WTC11 (cell line): ENCODE measurements at regions not wholly inside any gene's neighbourhood (a gene's known extent, or its start where the extent isn't known, plus 50 kb on each side); places are given as distances from the start of the nearest gene placed in this dataset.

Source experiments
- ATAC-seq: fragments of 200-7000 bp; cut with Tn5 transposase; 2 replicates; pipeline ENCODE4 v1.10.0; 2021; ENCODE audit warnings: mild to moderate bottlenecking, moderate library complexity
- CTCF ChIA-PET: fragments of 300-600 bp; sonication (Branson Sonifier 250); formaldehyde crosslinking; loops from one replicate; lab custom pipeline; 2021; ENCODE audit warnings: antibody characterized with exemption; lab: Charles Lee
- POLR2A ChIA-PET: fragments of 350-600 bp; sonication (Branson Sonifier 250); formaldehyde crosslinking; loops from one replicate; lab custom pipeline; 2021; ENCODE audit warnings: antibody characterized with exemption; lab: Charles Lee
- DNase-seq: peaks from one replicate; pipeline ENCODE4 v3.0.0; 2021; ENCODE audit warnings: low spot score
- H3K27ac Mint-ChIP-seq: 2 replicates; pipeline ENCODE4 v1.8.0; 2021; ENCODE audit warnings: mixed read lengths
- H3K27me3 Mint-ChIP-seq: 2 replicates; pipeline ENCODE4 v1.8.0; 2021; ENCODE audit warnings: low read depth, mild to moderate bottlenecking, moderate library complexity, mixed read lengths
- H3K36me3 Mint-ChIP-seq: 2 replicates; pipeline ENCODE4 v1.8.0; 2021; ENCODE audit warnings: mixed read lengths
- H3K4me1 Mint-ChIP-seq: 2 replicates; pipeline ENCODE4 v1.8.0; 2022; ENCODE audit warnings: mixed read lengths
- H3K4me3 Mint-ChIP-seq: 2 replicates; pipeline ENCODE4 v1.8.0; 2021; ENCODE audit warnings: mild to moderate bottlenecking, moderate library complexity, mixed read lengths
- H3K9me3 Mint-ChIP-seq: 2 replicates; pipeline ENCODE4 v1.8.0; 2021; ENCODE audit warnings: mixed read lengths
- ATF1 ChIP-seq: sonication (generic); formaldehyde crosslinking; IDR thresholded peaks from 2 replicates; pipeline ENCODE4 v1.8.1; 2023; ENCODE audit warnings: mild to moderate bottlenecking, moderate library complexity, missing genetic modification reagents
- ELF4 ChIP-seq: sonication (generic); formaldehyde crosslinking; IDR thresholded peaks from 2 replicates; pipeline ENCODE4 v1.8.1; 2022; ENCODE audit warnings: low read depth, mild to moderate bottlenecking, moderate library complexity, missing genetic modification reagents
- FOXP1 ChIP-seq: sonication (generic); formaldehyde crosslinking; IDR thresholded peaks from 2 replicates; pipeline ENCODE4 v1.8.0; 2022; ENCODE audit warnings: missing genetic modification reagents, mild to moderate bottlenecking, moderate library complexity, borderline replicate concordance
- GABPB1 ChIP-seq: sonication (generic); formaldehyde crosslinking; IDR thresholded peaks from 2 replicates; pipeline ENCODE4 v1.8.1; 2023; ENCODE audit warnings: mild to moderate bottlenecking, missing genetic modification reagents
- IRF2 ChIP-seq: sonication (generic); formaldehyde crosslinking; IDR thresholded peaks from 2 replicates; pipeline ENCODE4 v1.8.0; 2022; ENCODE audit warnings: low read depth, missing genetic modification reagents, borderline replicate concordance
- JAZF1 ChIP-seq: fragments of 250-450 bp; sonication (Bioruptor Pico); IDR thresholded peaks from 2 replicates; pipeline ENCODE4 v1.9.0; 2021; ENCODE audit warnings: moderate library complexity, mild to moderate bottlenecking, inconsistent platforms
- JUN ChIP-seq: sonication (generic); formaldehyde crosslinking; IDR thresholded peaks from 2 replicates; pipeline ENCODE4 v1.8.0; 2023; ENCODE audit warnings: mild to moderate bottlenecking, missing genetic modification reagents
- NR2C2 ChIP-seq: sonication (generic); formaldehyde crosslinking; IDR thresholded peaks from 2 replicates; pipeline ENCODE4 v1.8.0; 2022; ENCODE audit warnings: mild to moderate bottlenecking, missing genetic modification reagents
- RORB ChIP-seq: fragments of 250-450 bp; sonication (Bioruptor Pico); IDR thresholded peaks from 2 replicates; pipeline ENCODE4 v1.9.0; 2021; ENCODE audit warnings: mild to moderate bottlenecking
- SMAD4 ChIP-seq: sonication (generic); formaldehyde crosslinking; IDR thresholded peaks from 2 replicates; pipeline ENCODE4 v1.8.0; 2022; ENCODE audit warnings: mild to moderate bottlenecking, missing genetic modification reagents
- SP1 ChIP-seq: sonication (generic); formaldehyde crosslinking; conservative IDR thresholded peaks from 2 replicates; pipeline ENCODE4 v1.8.1; 2022; ENCODE audit warnings: missing genetic modification reagents
- TEAD4 ChIP-seq: sonication (generic); formaldehyde crosslinking; IDR thresholded peaks from 2 replicates; pipeline ENCODE4 v1.8.0; 2022; ENCODE audit warnings: mild to moderate bottlenecking, missing genetic modification reagents
- ZNF121 ChIP-seq: sonication (generic); formaldehyde crosslinking; IDR thresholded peaks from 2 replicates; pipeline ENCODE4 v1.8.0; 2023; ENCODE audit warnings: missing genetic modification reagents
- ZNF416 ChIP-seq: fragments of 250-450 bp; sonication (Bioruptor Pico); IDR thresholded peaks from 2 replicates; pipeline ENCODE4 v1.9.0; 2021; ENCODE audit warnings: mild to moderate bottlenecking, inconsistent platforms
- ZNF423 ChIP-seq: fragments of 250-450 bp; sonication (Bioruptor Pico); IDR thresholded peaks from 2 replicates; pipeline ENCODE4 v2.1.2; 2022; ENCODE audit warnings: mild to moderate bottlenecking, moderate library complexity
- ZNF671 ChIP-seq: fragments of 250-450 bp; sonication (Bioruptor Pico); IDR thresholded peaks from 2 replicates; pipeline ENCODE4 v1.8.0; 2021; ENCODE audit warnings: mild to moderate bottlenecking
- TF ChIP-seq, protein P1 (sequence below): sonication (generic); formaldehyde crosslinking; IDR thresholded peaks from 2 replicates; pipeline ENCODE4 v1.8.1; 2022; ENCODE audit warnings: mild to moderate bottlenecking, missing genetic modification reagents, moderate library complexity, borderline replicate concordance
- TF ChIP-seq, protein P2 (sequence below): sonication (generic); formaldehyde crosslinking; IDR thresholded peaks from 2 replicates; pipeline ENCODE4 v1.8.1; 2023; ENCODE audit warnings: mild to moderate bottlenecking, missing genetic modification reagents, moderate library complexity
- TF ChIP-seq, protein P3 (sequence below): fragments of 250-450 bp; sonication (Bioruptor Pico); IDR thresholded peaks from 2 replicates; pipeline ENCODE4 v1.9.0; 2021; ENCODE audit warnings: mild to moderate bottlenecking, borderline replicate concordance
- TF ChIP-seq, protein P4 (sequence below): sonication (generic); formaldehyde crosslinking; IDR thresholded peaks from 2 replicates; pipeline ENCODE4 v1.8.1; 2022; ENCODE audit warnings: missing genetic modification reagents, borderline replicate concordance
- TF ChIP-seq, protein P5 (sequence below): sonication (generic); formaldehyde crosslinking; IDR thresholded peaks from 2 replicates; pipeline ENCODE4 v1.8.0; 2023; ENCODE audit warnings: missing genetic modification reagents
- TF ChIP-seq, protein P6 (sequence below): sonication (generic); formaldehyde crosslinking; IDR thresholded peaks from 2 replicates; pipeline ENCODE4 v1.8.0; 2022; ENCODE audit warnings: mild to moderate bottlenecking, missing genetic modification reagents

DNA sequence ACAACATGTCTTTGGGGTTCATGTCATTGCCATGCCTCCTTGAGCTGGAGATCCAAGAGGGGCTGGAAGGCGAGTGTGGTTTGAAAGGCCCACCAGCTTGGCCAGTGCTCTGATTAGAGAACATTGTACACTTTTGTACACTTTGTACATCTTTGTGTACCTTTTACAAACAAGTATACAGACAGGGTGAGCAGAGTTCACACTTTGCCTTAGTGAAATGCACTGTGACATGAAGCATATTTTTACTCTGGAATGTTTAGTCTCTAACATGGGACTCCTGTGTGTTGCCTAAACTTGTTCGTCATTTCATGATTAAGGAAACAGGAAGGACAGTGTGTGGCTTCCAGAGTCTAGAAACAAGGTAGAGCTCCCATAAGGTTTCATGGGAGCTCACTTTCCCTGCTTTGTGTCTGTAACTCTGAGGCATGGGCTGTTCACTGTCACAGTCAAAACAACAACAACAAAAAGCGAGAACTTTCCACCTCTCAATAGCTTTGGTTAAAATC lies 225.8 kb upstream of the SOX4 start (continued):
- TF ChIP-seq, protein P1, sequence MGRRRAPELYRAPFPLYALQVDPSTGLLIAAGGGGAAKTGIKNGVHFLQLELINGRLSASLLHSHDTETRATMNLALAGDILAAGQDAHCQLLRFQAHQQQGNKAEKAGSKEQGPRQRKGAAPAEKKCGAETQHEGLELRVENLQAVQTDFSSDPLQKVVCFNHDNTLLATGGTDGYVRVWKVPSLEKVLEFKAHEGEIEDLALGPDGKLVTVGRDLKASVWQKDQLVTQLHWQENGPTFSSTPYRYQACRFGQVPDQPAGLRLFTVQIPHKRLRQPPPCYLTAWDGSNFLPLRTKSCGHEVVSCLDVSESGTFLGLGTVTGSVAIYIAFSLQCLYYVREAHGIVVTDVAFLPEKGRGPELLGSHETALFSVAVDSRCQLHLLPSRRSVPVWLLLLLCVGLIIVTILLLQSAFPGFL (CRISPR knock-in tag) = no peak
- no peak for TF ChIP-seq SMAD4
- no peak for TF ChIP-seq ZNF671 (CRISPR knock-in tag)

DNA sequence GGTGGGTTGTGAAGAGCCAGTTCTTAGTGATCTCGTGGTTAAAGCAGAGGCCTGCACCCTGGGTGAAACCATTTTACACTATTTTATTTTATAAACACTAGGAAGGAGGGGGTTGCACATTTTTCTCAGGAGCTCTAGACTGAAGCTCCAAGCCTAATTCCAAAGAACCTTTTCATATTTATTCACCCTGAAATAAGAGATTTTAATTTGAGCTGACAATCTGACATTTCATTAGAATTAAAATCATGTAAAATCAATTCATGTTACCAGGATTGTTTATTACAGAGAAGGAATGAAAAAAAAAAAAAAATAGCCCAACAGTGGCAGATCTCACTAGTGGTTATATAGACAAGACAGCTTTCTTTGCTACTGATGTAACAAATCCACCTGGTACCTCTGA lies 222.5 kb upstream of the SOX4 start:
- Mint-ChIP-seq H3K27ac (no peak overlapping the region), H3K4me1 (peaks cover 56% of the 10 kb centered on the region), H3K9me3 (peaks cover 15% of the 10 kb centered on the region), H3K4me3 (no peak overlapping the region), H3K36me3 (peaks cover 14% of the 10 kb centered on the region), H3K27me3 (peaks cover 3% of the 10 kb centered on the region)
- TF ChIP-seq JUN (CRISPR knock-in tag) (no peak), SMAD4 (no peak), ZNF423 (no peak), ATF1 (no peak), FOXP1 (CRISPR knock-in tag) (no peak), ZNF416 (CRISPR knock-in tag) (no peak), RORB (CRISPR knock-in tag) (no peak), IRF2 (CRISPR knock-in tag) (no peak), NR2C2 (CRISPR knock-in tag) (no peak)
- TF ChIP-seq, protein P2, sequence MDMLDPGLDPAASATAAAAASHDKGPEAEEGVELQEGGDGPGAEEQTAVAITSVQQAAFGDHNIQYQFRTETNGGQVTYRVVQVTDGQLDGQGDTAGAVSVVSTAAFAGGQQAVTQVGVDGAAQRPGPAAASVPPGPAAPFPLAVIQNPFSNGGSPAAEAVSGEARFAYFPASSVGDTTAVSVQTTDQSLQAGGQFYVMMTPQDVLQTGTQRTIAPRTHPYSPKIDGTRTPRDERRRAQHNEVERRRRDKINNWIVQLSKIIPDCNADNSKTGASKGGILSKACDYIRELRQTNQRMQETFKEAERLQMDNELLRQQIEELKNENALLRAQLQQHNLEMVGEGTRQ (CRISPR knock-in tag) = no peak
- TF ChIP-seq, protein P3, sequence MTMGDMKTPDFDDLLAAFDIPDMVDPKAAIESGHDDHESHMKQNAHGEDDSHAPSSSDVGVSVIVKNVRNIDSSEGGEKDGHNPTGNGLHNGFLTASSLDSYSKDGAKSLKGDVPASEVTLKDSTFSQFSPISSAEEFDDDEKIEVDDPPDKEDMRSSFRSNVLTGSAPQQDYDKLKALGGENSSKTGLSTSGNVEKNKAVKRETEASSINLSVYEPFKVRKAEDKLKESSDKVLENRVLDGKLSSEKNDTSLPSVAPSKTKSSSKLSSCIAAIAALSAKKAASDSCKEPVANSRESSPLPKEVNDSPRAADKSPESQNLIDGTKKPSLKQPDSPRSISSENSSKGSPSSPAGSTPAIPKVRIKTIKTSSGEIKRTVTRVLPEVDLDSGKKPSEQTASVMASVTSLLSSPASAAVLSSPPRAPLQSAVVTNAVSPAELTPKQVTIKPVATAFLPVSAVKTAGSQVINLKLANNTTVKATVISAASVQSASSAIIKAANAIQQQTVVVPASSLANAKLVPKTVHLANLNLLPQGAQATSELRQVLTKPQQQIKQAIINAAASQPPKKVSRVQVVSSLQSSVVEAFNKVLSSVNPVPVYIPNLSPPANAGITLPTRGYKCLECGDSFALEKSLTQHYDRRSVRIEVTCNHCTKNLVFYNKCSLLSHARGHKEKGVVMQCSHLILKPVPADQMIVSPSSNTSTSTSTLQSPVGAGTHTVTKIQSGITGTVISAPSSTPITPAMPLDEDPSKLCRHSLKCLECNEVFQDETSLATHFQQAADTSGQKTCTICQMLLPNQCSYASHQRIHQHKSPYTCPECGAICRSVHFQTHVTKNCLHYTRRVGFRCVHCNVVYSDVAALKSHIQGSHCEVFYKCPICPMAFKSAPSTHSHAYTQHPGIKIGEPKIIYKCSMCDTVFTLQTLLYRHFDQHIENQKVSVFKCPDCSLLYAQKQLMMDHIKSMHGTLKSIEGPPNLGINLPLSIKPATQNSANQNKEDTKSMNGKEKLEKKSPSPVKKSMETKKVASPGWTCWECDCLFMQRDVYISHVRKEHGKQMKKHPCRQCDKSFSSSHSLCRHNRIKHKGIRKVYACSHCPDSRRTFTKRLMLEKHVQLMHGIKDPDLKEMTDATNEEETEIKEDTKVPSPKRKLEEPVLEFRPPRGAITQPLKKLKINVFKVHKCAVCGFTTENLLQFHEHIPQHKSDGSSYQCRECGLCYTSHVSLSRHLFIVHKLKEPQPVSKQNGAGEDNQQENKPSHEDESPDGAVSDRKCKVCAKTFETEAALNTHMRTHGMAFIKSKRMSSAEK (CRISPR knock-in tag) = no peak
- TF ChIP-seq, protein P4, sequence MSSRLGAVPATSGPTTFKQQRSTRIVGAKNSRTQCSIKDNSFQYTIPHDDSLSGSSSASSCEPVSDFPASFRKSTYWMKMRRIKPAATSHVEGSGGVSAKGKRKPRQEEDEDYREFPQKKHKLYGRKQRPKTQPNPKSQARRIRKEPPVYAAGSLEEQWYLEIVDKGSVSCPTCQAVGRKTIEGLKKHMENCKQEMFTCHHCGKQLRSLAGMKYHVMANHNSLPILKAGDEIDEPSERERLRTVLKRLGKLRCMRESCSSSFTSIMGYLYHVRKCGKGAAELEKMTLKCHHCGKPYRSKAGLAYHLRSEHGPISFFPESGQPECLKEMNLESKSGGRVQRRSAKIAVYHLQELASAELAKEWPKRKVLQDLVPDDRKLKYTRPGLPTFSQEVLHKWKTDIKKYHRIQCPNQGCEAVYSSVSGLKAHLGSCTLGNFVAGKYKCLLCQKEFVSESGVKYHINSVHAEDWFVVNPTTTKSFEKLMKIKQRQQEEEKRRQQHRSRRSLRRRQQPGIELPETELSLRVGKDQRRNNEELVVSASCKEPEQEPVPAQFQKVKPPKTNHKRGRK (CRISPR knock-in tag) = no peak
- TF ChIP-seq, protein P5, sequence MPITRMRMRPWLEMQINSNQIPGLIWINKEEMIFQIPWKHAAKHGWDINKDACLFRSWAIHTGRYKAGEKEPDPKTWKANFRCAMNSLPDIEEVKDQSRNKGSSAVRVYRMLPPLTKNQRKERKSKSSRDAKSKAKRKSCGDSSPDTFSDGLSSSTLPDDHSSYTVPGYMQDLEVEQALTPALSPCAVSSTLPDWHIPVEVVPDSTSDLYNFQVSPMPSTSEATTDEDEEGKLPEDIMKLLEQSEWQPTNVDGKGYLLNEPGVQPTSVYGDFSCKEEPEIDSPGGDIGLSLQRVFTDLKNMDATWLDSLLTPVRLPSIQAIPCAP (CRISPR knock-in tag) = no peak
- ChIA-PET POLR2A (no interaction called here), CTCF (no interaction called here)
- DNase-seq (no peak), ATAC-seq (no peak)

DNA sequence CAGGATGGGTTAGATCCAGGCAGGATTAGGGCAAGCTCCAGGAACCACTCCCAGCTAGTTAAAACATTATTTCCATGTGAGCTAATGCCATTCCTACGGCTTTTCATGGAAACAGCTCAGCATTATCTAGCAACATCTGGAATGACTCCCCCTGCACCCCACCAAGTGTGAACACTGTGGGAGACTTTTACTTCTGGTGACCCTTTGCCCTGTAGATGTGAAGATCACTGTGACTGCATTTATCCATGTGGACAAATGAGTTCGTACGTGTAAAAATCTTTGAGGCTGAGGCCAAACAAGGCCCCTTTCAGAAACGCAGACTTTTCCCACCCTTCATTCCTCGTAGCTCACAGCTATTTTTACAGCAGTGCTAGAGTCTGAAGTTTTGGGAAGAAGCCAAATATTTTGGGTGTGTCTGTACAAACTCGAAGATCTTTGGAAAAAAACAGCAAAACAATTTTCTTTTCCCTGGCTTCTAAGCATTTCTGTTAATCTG lies 221.8 kb upstream of the SOX4 start:
- no peak for DNase-seq
- POLR2A ChIA-PET = no interaction called here
- Mint-ChIP-seq H3K27me3 (peaks cover 3% of the 10 kb centered on the region; the same call in 1 of the 2 replicates), H3K4me3 (no peak overlapping the region), H3K9me3 (peaks cover 9% of the 10 kb centered on the region), H3K36me3 (peaks cover 8% of the 10 kb centered on the region), H3K27ac (no peak overlapping the region), H3K4me1 (peaks cover 52% of the 10 kb centered on the region)
- CTCF ChIA-PET = no interaction called here
- no peak for ATAC-seq
- TF ChIP-seq, protein P6, sequence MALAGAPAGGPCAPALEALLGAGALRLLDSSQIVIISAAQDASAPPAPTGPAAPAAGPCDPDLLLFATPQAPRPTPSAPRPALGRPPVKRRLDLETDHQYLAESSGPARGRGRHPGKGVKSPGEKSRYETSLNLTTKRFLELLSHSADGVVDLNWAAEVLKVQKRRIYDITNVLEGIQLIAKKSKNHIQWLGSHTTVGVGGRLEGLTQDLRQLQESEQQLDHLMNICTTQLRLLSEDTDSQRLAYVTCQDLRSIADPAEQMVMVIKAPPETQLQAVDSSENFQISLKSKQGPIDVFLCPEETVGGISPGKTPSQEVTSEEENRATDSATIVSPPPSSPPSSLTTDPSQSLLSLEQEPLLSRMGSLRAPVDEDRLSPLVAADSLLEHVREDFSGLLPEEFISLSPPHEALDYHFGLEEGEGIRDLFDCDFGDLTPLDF (CRISPR knock-in tag) = no peak
- TF ChIP-seq SP1 (CRISPR knock-in tag) (no peak), GABPB1 (CRISPR knock-in tag) (no peak), TEAD4 (CRISPR knock-in tag) (no peak), ELF4 (CRISPR knock-in tag) (no peak), ZNF121 (CRISPR knock-in tag) (no peak), JAZF1 (CRISPR knock-in tag) (no peak)
